Peyer's patch (tissue), 4 donors: ENCODE measurements at regions not wholly inside any gene's neighbourhood (a gene's known extent, or its start where the extent isn't known, plus 50 kb on each side); places are given as distances from the start of the nearest gene placed in this dataset.

ENCODE experiments used
- DNase-seq, 3 donors: peaks; one replicate each; pipeline ENCODE4 v3.0.0-alpha.2; 2017 to 2019
- H3K27ac ChIP-seq, 4 donors: fragments of 200-600 bp; sonication (generic); one replicate each; pipeline ENCODE4 v1.5.1; 2016 to 2019
- H3K27me3 ChIP-seq, 2 donors: fragments of 200-600 bp; sonication (generic); one replicate each; pipeline ENCODE4 v1.5.1; 2019
- H3K36me3 ChIP-seq, 3 donors: fragments of 200-600 bp; sonication (generic); one replicate each; pipeline ENCODE4 v1.5.1; 2016 to 2019
- H3K4me1 ChIP-seq, 4 donors: fragments of 200-600 bp; sonication (generic); one replicate each; pipeline ENCODE4 v1.5.1; 2016 to 2019
- H3K4me3 ChIP-seq, 4 donors: fragments of 200-600 bp; sonication (generic); 1 replicate in 3 of 4; 2 replicates in 1 of 4; pipeline ENCODE4 v1.5.1; 2016 to 2019; ENCODE audit warnings: mild to moderate bottlenecking in 1 of 4
- H3K9me3 ChIP-seq, 4 donors: fragments of 200-600 bp; sonication (generic); one replicate each; pipeline ENCODE4 v1.5.1; 2016 to 2019; ENCODE audit warnings: mild to moderate bottlenecking in 1 of 4
- CTCF ChIP-seq, 6 experiments: fragments of 450-650 bp in 4 of 6; fragments of 200-600 bp in 2 of 6; sonication (generic) in 1 of 6; IDR thresholded peaks; one replicate each; pipeline ENCODE4 v1.5.1; 2017 to 2019; ENCODE audit warnings: antibody characterized with exemption in 6 of 6, mild to moderate bottlenecking in 3 of 6, moderate library complexity in 1 of 6
- POLR2A ChIP-seq, 2 donors: fragments of 450-650 bp; IDR thresholded peaks; one replicate each; pipeline ENCODE4 v1.5.1; 2017; ENCODE audit warnings: antibody characterized with exemption in 2 of 2, mild to moderate bottlenecking in 2 of 2, moderate library complexity in 2 of 2

- Histone ChIP-seq H3K4me1 (no peaks in the 10 kb centered on the region), H3K27me3 (no peaks in the 10 kb centered on the region), H3K36me3 (no peaks in the 10 kb centered on the region), H3K4me3 (no peak overlapping the region), H3K9me3 (no peaks in the 10 kb centered on the region), H3K27ac (no peak overlapping the region)
- TF ChIP-seq POLR2A (IDR thresholded peaks at IDR 0.05): no peak
- TF ChIP-seq CTCF (IDR thresholded peaks at IDR 0.05): no peak
- DNase-seq: no peak
Measured at GRCh38 chr4:179584101-179584500, 2141.9 kb upstream of the AGA start.

GRCh38 chr4:179585761-179586160 lies 2143.5 kb upstream of the AGA start:
- Histone ChIP-seq H3K36me3 (no peaks in the 10 kb centered on the region), H3K27ac (no peak overlapping the region), H3K9me3 (no peaks in the 10 kb centered on the region), H3K4me3 (no peak overlapping the region), H3K27me3 (no peaks in the 10 kb centered on the region), H3K4me1 (no peaks in the 10 kb centered on the region)
- no peak for TF ChIP-seq CTCF (IDR thresholded peaks at IDR 0.05)
- TF ChIP-seq POLR2A (IDR thresholded peaks at IDR 0.05): no peak
- no peak for DNase-seq

GRCh38 chr4:179586460-179586859 lies 2144.2 kb upstream of the AGA start:
- no peak for DNase-seq
- Histone ChIP-seq H3K4me3 (no peak overlapping the region), H3K4me1 (no peaks in the 10 kb centered on the region), H3K27me3 (no peaks in the 10 kb centered on the region), H3K27ac (no peak overlapping the region), H3K36me3 (no peaks in the 10 kb centered on the region), H3K9me3 (no peaks in the 10 kb centered on the region)
- no peak for TF ChIP-seq POLR2A (IDR thresholded peaks at IDR 0.05)
- TF ChIP-seq CTCF (IDR thresholded peaks at IDR 0.05): no peak

- Histone ChIP-seq H3K9me3 (no peaks in the 10 kb centered on the region), H3K4me3 (no peak overlapping the region), H3K27ac (no peak overlapping the region), H3K36me3 (no peaks in the 10 kb centered on the region), H3K27me3 (no peaks in the 10 kb centered on the region), H3K4me1 (no peaks in the 10 kb centered on the region)
- DNase-seq: no peak
- TF ChIP-seq POLR2A (IDR thresholded peaks at IDR 0.05): no peak
- TF ChIP-seq CTCF (IDR thresholded peaks at IDR 0.05): no peak
Measured at GRCh38 chr4:179595671-179596410, 2153.6 kb upstream of the AGA start.

GRCh38 chr4:179596621-179597020 lies 2154.4 kb upstream of the AGA start:
- no peak for DNase-seq
- TF ChIP-seq POLR2A (IDR thresholded peaks at IDR 0.05): no peak
- no peak overlapping the region for H3K27ac ChIP-seq
- H3K4me3 ChIP-seq: no peak overlapping the region
- H3K36me3 ChIP-seq: no peaks in the 10 kb centered on the region
- H3K4me1 ChIP-seq: no peaks in the 10 kb centered on the region
- no peaks in the 10 kb centered on the region for H3K27me3 ChIP-seq
- no peaks in the 10 kb centered on the region for H3K9me3 ChIP-seq

GRCh38 chr4:179597301-179597700 lies 2155.1 kb upstream of the AGA start:
- TF ChIP-seq CTCF (IDR thresholded peaks at IDR 0.05) (no peak), POLR2A (IDR thresholded peaks at IDR 0.05) (no peak)
- no peak for DNase-seq

More at GRCh38 chr4:179597301-179597700, 2155.1 kb upstream of the AGA start:
- Histone ChIP-seq H3K9me3 (no peaks in the 10 kb centered on the region), H3K27me3 (no peaks in the 10 kb centered on the region), H3K27ac (no peak overlapping the region), H3K4me3 (no peak overlapping the region), H3K36me3 (no peaks in the 10 kb centered on the region), H3K4me1 (no peaks in the 10 kb centered on the region)
